SK-N-SH treated with all-trans-retinoic acid at 6 μM for 48 hours (cell line): ENCODE measurements at regions not wholly inside any gene's neighbourhood (a gene's known extent, or its start where the extent isn't known, plus 50 kb on each side); places are given as distances from the start of the nearest gene placed in this dataset.
A peak's percentile ranks its signal among the peaks of the same experiment; 100 is the strongest.
"Not testable (repeated sequence)": the region's sequence is repeated elsewhere in the genome, so short reads cannot be mapped to it uniquely, and the experiment has no call there.

ENCODE experiments used
- ATAC-seq: fragments of 200-7000 bp; cut with Tn5 transposase; 3 replicates; pipeline ENCODE4 v1.9.1; 2020; ENCODE audit warnings: mild to moderate bottlenecking, moderate library complexity

DNA sequence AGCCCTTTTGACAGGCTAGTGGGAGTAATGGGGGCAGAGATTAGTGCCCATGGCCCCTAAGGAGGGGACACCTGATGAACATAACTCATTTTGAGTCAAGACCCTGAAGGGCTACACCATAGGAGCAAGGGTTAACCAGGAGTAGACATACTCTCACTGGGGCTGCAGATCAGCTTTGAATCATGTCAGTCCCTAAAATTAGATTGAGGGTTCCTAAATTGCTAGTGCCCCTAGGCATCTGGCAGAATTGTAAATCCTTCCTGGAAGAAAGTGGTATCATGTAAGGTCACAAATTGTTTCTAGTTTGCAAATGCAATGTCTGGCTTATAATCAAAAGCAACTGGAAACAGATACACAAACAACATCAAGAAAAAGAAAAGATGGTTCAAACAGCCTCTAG is 52.1 kb upstream of the LRRC37A2 start:
- not testable (repeated sequence) for ATAC-seq

DNA sequence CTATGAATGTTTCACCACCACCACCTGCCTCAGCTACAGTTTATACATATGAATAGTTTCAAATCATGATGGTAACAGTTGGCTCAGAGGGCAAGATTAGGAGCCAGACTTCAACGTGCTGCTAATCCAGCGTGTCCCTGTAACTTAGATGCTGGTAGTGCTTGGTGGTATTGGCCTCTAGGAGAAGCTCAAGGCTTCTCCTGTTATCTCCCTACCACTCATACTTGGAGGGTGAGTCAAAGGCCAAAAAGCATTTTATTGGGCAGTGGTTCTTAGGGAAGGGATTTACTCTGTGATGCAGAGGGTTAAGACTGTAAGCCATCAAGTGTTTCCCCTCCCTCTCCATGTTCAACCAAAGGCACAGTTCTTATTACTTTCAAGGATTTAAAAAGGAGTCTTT is 57.2 kb upstream of the LRRC37A2 start:
- ATAC-seq = not testable (repeated sequence)

DNA sequence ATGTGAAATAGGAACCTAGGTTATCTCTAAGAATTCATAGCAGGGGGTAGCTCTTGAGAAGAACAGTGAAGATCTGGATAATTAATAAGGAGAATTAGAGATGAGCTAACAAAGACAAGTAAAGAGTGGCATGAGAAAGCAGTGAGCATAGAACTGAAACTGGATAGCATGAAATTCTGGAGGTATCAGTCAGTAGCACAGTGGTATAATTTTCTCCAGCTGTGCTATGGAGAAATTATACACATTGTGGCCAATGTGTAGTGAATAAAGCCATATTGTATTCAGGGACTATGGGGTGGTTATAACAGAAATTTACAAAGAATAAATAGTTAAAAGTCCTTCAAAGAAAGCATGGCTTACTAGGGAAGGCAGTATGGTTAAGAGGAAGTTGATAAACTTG is 57.7 kb upstream of the LRRC37A2 start:
- ATAC-seq = peak; percentile 55; the same call in 1 of the 3 replicates

DNA sequence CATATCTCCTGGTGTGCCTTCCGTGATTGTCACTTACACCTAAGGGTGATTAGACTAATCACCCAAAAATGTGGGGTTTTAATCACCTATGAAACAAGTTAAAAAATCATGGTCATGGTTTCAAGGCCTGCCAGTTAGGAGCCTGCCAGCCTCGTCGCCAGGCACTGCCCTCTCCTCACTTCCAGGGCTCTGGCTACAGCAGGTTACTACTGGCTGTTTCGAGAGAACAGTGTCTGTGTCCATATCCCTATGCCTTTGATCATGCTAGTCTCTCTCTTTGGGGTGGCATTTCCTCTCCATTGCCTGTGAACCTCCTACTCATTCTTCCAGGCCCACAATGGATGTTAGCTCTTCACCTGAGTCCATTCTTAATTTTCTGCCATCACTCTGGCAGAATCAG is 59.2 kb upstream of the LRRC37A2 start:
- ATAC-seq = not testable (repeated sequence)

DNA sequence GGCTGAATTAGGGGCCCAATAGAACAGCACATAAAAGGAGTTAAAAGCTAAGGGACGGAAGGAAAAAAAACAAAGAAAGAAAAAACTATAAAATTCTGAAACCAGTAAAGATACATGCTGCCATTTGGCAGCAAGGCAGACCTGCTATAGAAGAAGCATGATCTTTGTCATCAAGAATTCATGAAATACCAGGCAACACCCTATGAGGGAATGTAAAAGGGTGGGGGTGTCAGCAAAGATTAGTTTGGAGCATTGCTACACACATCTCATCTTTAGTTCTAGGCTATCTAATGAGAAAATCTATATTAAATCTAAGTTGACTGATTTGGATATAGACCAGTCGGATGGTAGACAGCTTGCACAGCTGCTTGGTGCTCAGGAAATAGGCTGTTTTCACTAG is 66.4 kb upstream of the LRRC37A2 start:
- peak; percentile 72 for ATAC-seq

DNA sequence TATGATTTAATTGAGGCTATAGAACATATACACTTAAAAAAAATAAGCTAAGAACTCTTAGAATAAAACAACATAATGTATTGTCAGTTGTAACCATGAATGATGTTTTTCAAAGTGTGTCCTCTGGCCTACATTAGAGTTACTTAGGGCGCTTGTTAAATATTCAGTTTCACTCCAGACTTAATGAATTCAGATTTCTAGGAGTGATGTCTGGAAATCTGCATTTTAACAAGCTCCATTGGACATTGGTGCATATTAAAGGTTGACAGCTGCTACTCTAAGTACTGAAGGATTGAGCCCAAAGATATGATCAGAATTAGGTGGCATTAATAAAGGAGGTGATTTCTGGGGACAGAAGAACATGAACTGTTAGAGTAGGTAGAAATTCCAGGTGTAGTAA is 66.9 kb upstream of the LRRC37A2 start:
- not testable (repeated sequence) for ATAC-seq

DNA sequence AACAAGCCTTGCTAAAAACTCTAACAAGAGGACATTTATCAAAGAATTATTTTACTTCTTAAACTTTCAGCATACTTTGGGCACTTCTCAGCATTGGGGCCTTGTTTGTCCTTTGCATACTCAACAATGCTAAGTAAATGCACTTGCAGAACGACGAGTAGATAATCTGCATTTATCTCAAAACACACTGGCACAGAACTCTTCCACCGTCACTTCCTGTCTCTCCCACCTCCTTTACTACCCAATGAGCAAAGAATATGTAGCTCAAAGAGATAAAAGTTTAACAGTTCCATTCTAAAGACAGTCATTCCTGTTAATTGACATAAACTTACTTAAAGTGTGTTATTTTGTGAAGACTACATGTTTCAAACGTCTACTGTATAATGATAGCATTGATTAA is 70.1 kb upstream of the LRRC37A2 start:
- ATAC-seq = not testable (repeated sequence)

DNA sequence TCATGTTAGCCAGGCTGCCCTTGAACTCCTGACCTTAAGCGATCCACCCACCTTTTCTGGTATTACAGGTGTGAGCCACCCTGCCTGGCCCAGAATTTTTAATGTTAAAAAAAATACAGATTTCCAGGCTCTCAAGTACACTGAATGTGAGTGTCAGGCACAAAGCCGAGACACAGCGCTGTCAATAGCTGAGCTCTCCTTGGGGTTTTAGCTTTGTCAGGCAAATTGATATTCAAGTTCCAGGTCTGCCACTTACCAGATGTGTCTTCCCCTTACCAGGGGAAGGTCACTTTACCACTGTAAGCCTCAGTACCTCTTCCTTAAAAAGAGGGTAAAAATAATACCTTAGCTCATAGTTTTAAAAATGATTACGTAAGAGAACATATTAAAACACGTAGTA is 71.6 kb upstream of the LRRC37A2 start:
- not testable (repeated sequence) for ATAC-seq

DNA sequence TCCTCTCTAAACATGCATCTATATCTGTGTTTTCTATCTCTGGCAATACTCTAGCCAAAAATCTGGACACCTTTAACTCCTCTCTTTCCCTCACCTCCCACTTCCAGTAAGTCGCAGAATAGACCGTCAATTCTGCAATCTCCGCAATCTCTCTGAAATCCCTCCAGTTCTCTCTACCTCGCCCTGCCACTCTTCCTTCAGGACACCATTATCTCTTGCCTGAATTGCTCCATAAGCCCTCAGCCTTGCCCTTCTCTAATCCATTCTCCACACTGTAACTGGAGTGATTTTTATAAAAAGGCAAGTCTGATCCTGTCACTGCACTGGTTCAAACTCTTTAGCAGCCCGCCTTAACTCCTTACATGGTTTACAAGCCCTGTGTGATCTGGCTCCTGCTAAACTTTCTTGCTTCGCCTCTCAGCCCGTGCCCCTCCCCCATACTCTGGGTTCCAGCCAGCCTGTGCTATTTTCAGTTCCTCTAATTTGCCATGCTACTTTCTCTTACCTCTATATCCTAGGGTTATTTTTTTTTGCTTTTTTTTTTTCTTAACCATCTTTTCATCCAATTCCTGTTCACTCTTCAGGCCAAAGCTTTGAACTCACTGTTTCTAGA is 73.0 kb upstream of the ARL17B start:
- ATAC-seq = not testable (repeated sequence)

DNA sequence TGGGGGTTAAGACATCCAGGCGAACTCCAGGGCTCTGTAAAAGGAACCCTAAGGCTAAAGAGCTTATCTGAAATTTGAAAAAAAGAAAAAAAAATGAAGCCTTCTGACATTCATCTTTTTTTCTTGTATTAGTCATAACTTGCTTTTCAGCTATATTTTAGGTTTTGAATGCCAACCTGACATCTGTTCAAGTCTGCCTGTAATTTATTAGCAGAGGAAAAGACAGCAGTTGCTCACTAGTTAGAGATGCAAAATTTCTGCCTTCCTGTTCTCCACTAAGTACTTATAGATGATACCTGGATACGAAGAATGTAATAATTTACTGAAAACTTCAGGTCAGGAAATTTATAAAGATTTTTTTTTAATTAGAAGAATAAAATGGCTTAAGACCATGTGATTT is 68.7 kb upstream of the ARL17B start:
- ATAC-seq = peak; percentile 66

DNA sequence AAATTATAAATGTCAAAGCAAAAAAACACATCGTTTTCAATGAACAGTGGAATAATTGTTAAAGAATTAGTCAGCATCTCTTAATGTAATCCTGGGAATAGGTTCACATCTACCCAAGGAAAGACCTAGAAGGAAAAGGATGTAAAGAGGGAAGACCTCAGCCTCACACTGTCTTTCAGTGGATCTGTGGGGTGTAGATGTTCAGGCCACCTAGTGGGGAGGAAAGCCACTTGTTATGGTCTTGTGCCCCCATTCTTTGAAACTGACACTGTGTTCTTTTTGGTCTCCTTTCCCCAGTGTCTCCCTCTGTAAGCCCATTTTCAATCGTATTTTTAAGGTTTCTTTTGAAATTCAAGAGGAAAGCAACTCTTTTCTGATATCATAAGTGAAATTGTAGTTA is 68.1 kb upstream of the ARL17B start:
- ATAC-seq = peak; percentile 80

DNA sequence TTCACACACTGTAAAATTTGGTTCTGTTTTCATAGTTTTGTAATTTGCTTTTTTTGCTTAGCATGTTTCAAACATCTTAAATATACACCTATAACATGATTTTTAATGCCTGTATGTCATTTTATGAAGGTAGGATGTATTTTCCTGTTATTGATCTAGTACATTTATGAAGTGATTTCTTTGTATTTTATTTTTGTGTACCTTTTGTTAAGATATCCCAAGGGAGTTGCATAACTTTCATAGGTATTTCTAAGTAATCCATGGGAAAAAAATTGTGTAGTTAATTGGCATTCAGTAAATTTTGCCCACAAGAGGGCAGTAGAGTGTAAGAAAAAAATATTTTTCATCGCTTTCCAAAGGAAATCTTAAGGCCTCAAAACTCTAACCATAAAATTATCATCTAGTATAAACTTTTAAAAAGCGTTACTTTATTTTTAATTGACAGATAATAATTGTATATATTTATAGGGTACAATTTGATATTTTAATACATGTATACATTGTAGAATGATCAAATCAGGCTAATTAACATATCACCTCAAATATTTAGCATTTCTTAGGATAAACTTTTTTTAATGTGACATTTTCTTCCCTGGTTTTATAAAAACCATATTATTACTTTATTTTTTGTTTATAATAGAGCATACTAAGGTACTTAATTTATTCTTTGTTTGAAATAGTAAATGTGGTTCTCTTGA is 62.8 kb upstream of the ARL17B start:
- not testable (repeated sequence) for ATAC-seq

DNA sequence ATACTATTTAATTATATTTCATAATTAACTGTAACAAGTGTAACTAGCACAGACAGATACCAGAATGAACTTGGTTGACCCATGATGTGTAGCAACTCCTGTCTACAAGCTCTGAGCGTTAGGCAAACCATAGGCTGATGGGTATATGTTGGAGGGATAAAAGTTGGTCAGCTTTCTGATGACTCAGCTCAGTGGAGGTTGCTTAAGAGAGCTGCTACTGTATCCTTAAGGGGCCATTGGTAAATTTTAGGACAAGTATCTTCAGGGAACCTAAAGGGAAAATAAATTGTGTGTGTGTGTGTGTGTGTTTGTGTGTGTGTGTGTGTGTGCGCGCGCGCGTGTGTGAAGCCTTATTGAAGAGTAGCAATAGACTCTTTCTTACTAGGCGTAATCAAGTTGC is 56.3 kb upstream of the ARL17B start:
- not testable (repeated sequence) for ATAC-seq

DNA sequence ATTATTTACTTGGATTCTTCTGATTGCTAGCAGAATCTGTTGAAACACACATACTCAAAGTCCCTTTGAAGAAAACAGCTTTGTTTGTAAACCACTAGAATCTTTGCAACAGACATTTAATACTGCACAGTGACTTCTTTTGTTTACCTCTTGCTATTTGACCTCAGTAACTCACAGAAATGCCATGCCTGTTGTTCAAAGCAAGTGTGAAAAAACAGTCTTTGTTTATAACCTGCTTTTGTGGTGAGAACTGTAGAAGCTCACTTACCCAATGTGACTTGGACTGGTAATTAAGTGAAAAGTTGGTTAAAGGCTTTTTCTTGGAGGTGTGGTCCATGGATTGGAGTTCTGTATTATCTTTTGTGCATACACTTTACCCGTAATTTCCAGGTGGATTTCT is 55.7 kb upstream of the ARL17B start:
- ATAC-seq = not testable (repeated sequence)

DNA sequence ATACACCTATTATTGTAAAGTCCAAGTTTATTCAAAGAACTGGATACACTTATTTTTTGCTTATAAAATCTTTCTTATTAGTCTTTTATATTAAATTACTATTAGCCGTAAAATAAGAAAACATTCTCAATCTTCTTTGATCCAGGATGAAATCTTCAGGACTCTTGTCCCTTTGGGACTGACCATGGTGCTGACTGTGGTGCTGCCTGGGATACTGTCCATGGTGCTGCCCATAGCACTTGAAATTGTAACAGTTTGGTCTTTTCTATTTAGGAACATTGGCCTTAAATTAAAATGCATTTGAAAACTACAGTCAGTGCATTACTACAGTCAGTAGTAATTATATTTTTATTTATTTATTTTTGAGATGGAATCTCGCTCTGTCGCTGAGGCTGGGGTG is 53.0 kb upstream of the ARL17B start:
- ATAC-seq = 0 out of 3 replicates have a peak, but pooled peaks have one; percentile 30

DNA sequence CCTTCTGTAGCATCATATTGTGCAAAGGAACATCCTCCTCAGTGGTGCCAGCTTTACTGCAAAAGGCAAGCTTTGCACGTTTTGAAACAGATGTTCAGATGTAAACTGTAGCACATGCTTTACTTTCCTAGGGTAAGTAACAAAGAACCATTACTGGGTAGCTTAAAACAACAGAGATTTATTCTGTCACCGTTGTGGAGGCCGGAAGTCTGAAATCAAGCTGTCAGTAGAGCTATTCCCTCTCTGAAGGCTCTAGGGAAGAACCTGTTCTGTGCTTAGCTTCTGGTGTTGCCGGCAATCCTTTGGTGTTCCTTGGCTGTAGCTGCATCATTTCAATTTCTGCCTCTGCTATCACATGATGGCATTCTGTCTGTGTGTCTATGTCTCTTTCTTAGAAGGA is 50.6 kb upstream of the ARL17B start:
- ATAC-seq = not testable (repeated sequence)

DNA sequence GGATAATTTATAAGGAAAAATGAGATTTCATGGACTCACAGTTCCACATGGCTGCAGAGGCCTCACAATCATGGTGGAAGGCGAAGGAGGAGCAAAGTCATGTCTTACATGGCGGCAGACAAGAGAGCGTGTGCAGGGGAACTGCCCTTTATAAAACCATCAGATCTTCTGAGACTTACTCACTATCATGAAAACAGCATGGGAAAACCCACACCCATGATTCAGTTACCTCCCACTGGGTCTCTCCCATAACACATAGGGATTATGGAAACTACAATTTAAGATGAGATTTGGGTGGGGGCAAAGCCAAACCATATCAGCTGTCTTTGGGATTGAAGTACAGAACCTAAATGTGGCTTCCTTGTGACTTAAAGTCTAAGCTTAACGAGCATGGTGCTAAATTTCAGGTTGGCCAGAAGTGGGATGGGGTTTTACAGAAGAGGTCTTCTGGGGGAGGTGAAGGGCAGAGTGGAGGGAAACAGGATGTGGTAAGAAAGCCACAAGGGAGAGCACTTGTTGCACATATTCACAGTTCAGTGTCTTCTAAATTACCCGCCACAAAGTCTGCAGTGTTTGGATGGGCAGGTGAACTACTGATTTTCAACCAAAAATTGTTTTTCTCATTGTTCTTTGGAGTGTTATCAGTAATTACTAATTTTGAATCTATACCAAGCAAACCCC is 49.7 kb upstream of the ARL17B start:
- ATAC-seq = not testable (repeated sequence)
